ENCODE measurements at regions not wholly inside any gene's neighbourhood (a gene's known extent, or its start where the extent isn't known, plus 50 kb on each side); places are given as distances from the start of the nearest gene placed in this dataset.
A peak's percentile ranks its signal among the peaks of the same experiment; 100 is the strongest.

DNA sequence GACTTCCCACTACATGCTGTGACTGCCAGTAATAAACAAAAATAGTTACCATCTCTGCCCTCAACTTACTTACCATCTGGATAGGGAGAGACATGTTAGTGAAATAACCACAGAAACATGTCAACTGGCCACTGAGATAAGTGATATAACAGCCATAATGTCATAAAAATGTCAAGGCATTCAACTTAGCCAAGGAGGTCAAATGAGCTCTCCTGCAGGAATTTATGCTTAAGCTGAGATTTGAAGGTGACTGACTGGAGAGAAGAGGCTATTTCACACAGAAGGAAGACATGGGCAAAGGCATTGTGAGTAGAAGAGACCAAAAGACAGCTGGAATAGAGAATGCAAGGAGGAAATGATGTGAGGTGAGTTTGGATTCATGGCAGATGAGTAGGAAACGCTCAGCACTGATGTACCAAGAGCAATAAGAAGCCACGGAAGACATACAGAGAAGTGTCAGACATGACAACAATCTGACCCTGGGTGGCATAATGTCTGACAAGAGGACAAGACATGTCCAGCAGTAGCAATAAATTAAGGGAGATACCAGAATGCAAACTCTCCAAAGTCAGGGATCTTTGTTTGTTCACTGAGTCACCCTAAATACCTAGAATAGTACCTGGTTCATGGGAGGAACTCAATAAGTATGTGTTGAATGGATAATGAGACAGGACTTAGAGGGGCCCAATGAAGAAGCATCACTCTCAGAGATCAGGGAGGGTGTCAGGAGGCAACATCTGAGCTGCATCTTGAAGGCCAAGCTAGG, 318.8 kb downstream of the ACTL7B start:
- Mint-ChIP-seq H3K27me3 (ENCODE audit: low read depth, unreplicated experiment) (no peaks in the 10 kb centered on the region), H3K27ac (ENCODE audit: unreplicated experiment) (no peak overlapping the region), H3K9me3 (ENCODE audit: unreplicated experiment) (peaks cover 15% of the 10 kb centered on the region), H3K4me3 (ENCODE audit: unreplicated experiment) (no peak overlapping the region), H3K4me1 (ENCODE audit: low read depth, unreplicated experiment) (peaks cover 14% of the 10 kb centered on the region), H3K36me3 (ENCODE audit: low read depth, unreplicated experiment) (no peaks in the 10 kb centered on the region)
- Histone ChIP-seq H3K27ac (ENCODE audit: low read depth, low read length) (no peak overlapping the region), H3K9me3 (ENCODE audit: insufficient read depth, low read depth, low read length) (peaks cover 9% of the 10 kb centered on the region), H3K9ac (ENCODE audit: low read length) (no peak overlapping the region), H3K79me2 (ENCODE audit: insufficient read depth, low read length) (no peaks in the 10 kb centered on the region), H3K4me1 (ENCODE audit: insufficient read depth, low read length) (peaks cover 17% of the 10 kb centered on the region), H2AFZ (ENCODE audit: low read depth, low read length) (no peak overlapping the region), H4K20me1 (ENCODE audit: insufficient read depth, low read length) (no peaks in the 10 kb centered on the region), H3K36me3 (ENCODE audit: insufficient read depth, low read length) (no peaks in the 10 kb centered on the region), H3K4me2 (ENCODE audit: low read length) (no peak overlapping the region), H3K27me3 (ENCODE audit: insufficient read depth, low read length) (no peaks in the 10 kb centered on the region), H3K4me3 (ENCODE audit: insufficient read depth, low read depth, low read length) (no peak overlapping the region)
- TF ChIP-seq EZH2 (IDR thresholded peaks at IDR 0.05; ENCODE audit: insufficient read depth, low read length), result no peak
- TF ChIP-seq, protein P1, sequence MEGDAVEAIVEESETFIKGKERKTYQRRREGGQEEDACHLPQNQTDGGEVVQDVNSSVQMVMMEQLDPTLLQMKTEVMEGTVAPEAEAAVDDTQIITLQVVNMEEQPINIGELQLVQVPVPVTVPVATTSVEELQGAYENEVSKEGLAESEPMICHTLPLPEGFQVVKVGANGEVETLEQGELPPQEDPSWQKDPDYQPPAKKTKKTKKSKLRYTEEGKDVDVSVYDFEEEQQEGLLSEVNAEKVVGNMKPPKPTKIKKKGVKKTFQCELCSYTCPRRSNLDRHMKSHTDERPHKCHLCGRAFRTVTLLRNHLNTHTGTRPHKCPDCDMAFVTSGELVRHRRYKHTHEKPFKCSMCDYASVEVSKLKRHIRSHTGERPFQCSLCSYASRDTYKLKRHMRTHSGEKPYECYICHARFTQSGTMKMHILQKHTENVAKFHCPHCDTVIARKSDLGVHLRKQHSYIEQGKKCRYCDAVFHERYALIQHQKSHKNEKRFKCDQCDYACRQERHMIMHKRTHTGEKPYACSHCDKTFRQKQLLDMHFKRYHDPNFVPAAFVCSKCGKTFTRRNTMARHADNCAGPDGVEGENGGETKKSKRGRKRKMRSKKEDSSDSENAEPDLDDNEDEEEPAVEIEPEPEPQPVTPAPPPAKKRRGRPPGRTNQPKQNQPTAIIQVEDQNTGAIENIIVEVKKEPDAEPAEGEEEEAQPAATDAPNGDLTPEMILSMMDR (IDR thresholded peaks at IDR 0.05; ENCODE audit: insufficient read depth, low read depth, low read length), result no peak
- FAIRE-seq, result no peak
- DNase-seq (ENCODE audit: low read depth), result peak; percentile 34

DNA sequence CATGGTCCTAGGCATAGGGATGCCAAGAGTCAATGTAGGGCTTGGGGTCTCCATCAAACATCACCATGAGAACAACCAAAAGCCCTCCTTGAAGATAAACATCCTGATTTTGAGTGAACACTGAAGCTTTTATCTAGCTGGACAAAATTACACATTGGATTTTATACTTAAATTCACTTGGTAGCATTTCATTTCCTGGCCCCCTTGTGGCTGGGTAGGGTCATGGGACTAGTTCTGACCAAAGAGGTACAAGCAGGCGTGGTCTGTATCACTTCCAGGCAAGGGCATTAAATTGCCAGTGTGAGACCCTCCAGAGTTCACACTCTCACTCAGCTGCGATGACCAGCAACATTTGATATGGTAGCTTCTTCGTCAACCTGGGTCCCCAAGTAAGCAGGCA, 320.3 kb downstream of the ACTL7B start:
- H3K9me3 ChIP-seq (ENCODE audit: insufficient read depth, low read depth, low read length), result peaks cover 9% of the 10 kb centered on the region
- H3K27me3 Mint-ChIP-seq (ENCODE audit: low read depth, unreplicated experiment), result peaks cover 3% of the 10 kb centered on the region
- peak; percentile 58 for FAIRE-seq
- no peaks in the 10 kb centered on the region for H3K27me3 ChIP-seq (ENCODE audit: insufficient read depth, low read length)
- H4K20me1 ChIP-seq (ENCODE audit: insufficient read depth, low read length), result no peaks in the 10 kb centered on the region
- no peak overlapping the region for H3K9ac ChIP-seq (ENCODE audit: low read length)
- H3K4me3 Mint-ChIP-seq (ENCODE audit: unreplicated experiment), result no peak overlapping the region
- no peak overlapping the region for H3K4me2 ChIP-seq (ENCODE audit: low read length)
- TF ChIP-seq EZH2 (IDR thresholded peaks at IDR 0.05; ENCODE audit: insufficient read depth, low read length), result no peak
- TF ChIP-seq, protein P1 (IDR thresholded peaks at IDR 0.05; ENCODE audit: insufficient read depth, low read depth, low read length), result peak; percentile 37
- DNase-seq (ENCODE audit: low read depth), result no peak
- H3K9me3 Mint-ChIP-seq (ENCODE audit: unreplicated experiment), result peaks cover 15% of the 10 kb centered on the region
- H3K4me1 ChIP-seq (ENCODE audit: insufficient read depth, low read length), result peaks cover 17% of the 10 kb centered on the region
- H3K4me3 ChIP-seq (ENCODE audit: insufficient read depth, low read depth, low read length), result no peak overlapping the region
- no peaks in the 10 kb centered on the region for H3K79me2 ChIP-seq (ENCODE audit: insufficient read depth, low read length)
- H3K4me1 Mint-ChIP-seq (ENCODE audit: low read depth, unreplicated experiment), result peaks cover 14% of the 10 kb centered on the region
- H3K36me3 ChIP-seq (ENCODE audit: insufficient read depth, low read length), result no peaks in the 10 kb centered on the region
- H3K27ac Mint-ChIP-seq (ENCODE audit: unreplicated experiment), result no peak overlapping the region
- H3K36me3 Mint-ChIP-seq (ENCODE audit: low read depth, unreplicated experiment), result no peaks in the 10 kb centered on the region
- H3K27ac ChIP-seq (ENCODE audit: low read depth, low read length), result no peak overlapping the region
- H2AFZ ChIP-seq (ENCODE audit: low read depth, low read length), result no peak overlapping the region

DNA sequence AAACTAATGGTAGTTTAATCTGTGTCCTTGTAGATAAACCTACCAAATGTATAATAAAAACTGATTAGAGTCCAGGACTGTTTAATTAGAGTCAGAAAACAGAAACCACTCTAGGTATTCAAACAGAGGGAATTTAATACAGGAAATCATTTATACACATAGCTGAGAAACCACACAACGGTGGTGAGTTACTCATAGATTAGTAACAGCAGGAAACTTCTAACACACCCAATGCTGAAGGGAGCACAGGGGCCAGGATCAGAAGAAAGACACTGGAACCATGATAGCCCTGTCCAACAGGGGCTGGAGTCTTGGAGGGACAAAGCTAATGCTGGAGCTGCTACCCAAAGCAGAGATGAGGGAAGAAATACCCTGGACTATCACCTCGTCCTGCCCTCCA, 321.0 kb downstream of the ACTL7B start:
- peaks cover 9% of the 10 kb centered on the region for H3K9me3 ChIP-seq (ENCODE audit: insufficient read depth, low read depth, low read length)
- no peaks in the 10 kb centered on the region for H3K36me3 ChIP-seq (ENCODE audit: insufficient read depth, low read length)
- H4K20me1 ChIP-seq (ENCODE audit: insufficient read depth, low read length), result no peaks in the 10 kb centered on the region
- DNase-seq (ENCODE audit: low read depth) (peak; percentile 93), FAIRE-seq (peak; percentile 47)
- H3K4me3 ChIP-seq (ENCODE audit: insufficient read depth, low read depth, low read length), result no peak overlapping the region
- peak overlapping the region; percentile 54 for H3K4me2 ChIP-seq (ENCODE audit: low read length)
- no peaks in the 10 kb centered on the region for H3K27me3 ChIP-seq (ENCODE audit: insufficient read depth, low read length)
- peak overlapping the region; percentile 11 for H3K9ac ChIP-seq (ENCODE audit: low read length)
- H2AFZ ChIP-seq (ENCODE audit: low read depth, low read length), result no peak overlapping the region
- Mint-ChIP-seq H3K9me3 (ENCODE audit: unreplicated experiment) (peaks cover 15% of the 10 kb centered on the region), H3K4me3 (ENCODE audit: unreplicated experiment) (no peak overlapping the region), H3K27ac (ENCODE audit: unreplicated experiment) (no peak overlapping the region), H3K27me3 (ENCODE audit: low read depth, unreplicated experiment) (peaks cover 3% of the 10 kb centered on the region), H3K4me1 (ENCODE audit: low read depth, unreplicated experiment) (peaks cover 14% of the 10 kb centered on the region), H3K36me3 (ENCODE audit: low read depth, unreplicated experiment) (no peaks in the 10 kb centered on the region)
- TF ChIP-seq EZH2 (IDR thresholded peaks at IDR 0.05; ENCODE audit: insufficient read depth, low read length), result no peak
- TF ChIP-seq, protein P1 (IDR thresholded peaks at IDR 0.05; ENCODE audit: insufficient read depth, low read depth, low read length), result no peak
- no peaks in the 10 kb centered on the region for H3K79me2 ChIP-seq (ENCODE audit: insufficient read depth, low read length)
- peak overlapping the region; percentile 13 for H3K27ac ChIP-seq (ENCODE audit: low read depth, low read length)
- H3K4me1 ChIP-seq (ENCODE audit: insufficient read depth, low read length), result peaks cover 17% of the 10 kb centered on the region

All from astrocyte (in vitro differentiated cells and primary cell).